K562 (cell line): ENCODE measurements at regions not wholly inside any gene's neighbourhood (a gene's known extent, or its start where the extent isn't known, plus 50 kb on each side); places are given as distances from the start of the nearest gene placed in this dataset.

Experiments used
- DACH1 ChIP-seq: fragments of 450-650 bp; IDR thresholded peaks from 2 replicates; pipeline ENCODE4 v1.6.1; 2018; ENCODE audit not compliant: partially characterized antibody
- ELK3 ChIP-seq: fragments of 450-650 bp; formaldehyde crosslinking; IDR thresholded peaks from 2 replicates; pipeline ENCODE4 v1.4.0; 2020; ENCODE audit warnings: mild to moderate bottlenecking
- ESRRA ChIP-seq: fragments of 450-650 bp; IDR thresholded peaks from 2 replicates; pipeline ENCODE4 v1.6.1; 2014; ENCODE audit warnings: low read depth, mild to moderate bottlenecking, moderate library complexity, borderline replicate concordance
- FOXA3 ChIP-seq, 2 experiments: fragments of 450-650 bp in 1 of 2; sonication (generic) in 1 of 2; formaldehyde crosslinking; IDR thresholded peaks in 1 of 2; conservative IDR thresholded peaks in 1 of 2; 2 replicates each; pipeline versions ENCODE4 v1.4.0 to v1.8.0; 2020 to 2022; ENCODE audit warnings: mild to moderate bottlenecking in 2 of 2, missing genetic modification reagents in 1 of 2
- GTF2B ChIP-seq: IDR thresholded peaks from 2 replicates; pipeline ENCODE4 v1.6.1; 2011; ENCODE audit not compliant: insufficient read length; ENCODE audit errors: extremely low read depth
- HDAC1 ChIP-seq, 2 experiments: fragments of 450-650 bp; IDR thresholded peaks; 2 replicates each; pipeline ENCODE4 v1.6.1; 2016 to 2017; ENCODE audit warnings: inconsistent platforms in 1 of 2, mild to moderate bottlenecking in 1 of 2, moderate library complexity in 1 of 2
- HMG20B ChIP-seq: fragments of 250-450 bp; sonication (Bioruptor Pico); IDR thresholded peaks from 2 replicates; pipeline ENCODE4 v1.5.0; 2021; ENCODE audit warnings: mild to moderate bottlenecking
- IRF9 ChIP-seq: fragments of 450-650 bp; IDR thresholded peaks from 2 replicates; pipeline ENCODE4 v1.6.1; 2016; ENCODE audit warnings: missing biosample characterization, missing genetic modification characterization
- LCOR ChIP-seq: sonication (generic); formaldehyde crosslinking; IDR thresholded peaks from 2 replicates; pipeline ENCODE4 v1.8.0; 2022; ENCODE audit warnings: mild to moderate bottlenecking, missing genetic modification reagents
- POLR2AphosphoS5 ChIP-seq: IDR thresholded peaks from 2 replicates; pipeline ENCODE4 v1.6.1; 2011; ENCODE audit warnings: mild to moderate bottlenecking, low read depth, low read length, moderate library complexity; ENCODE audit not compliant: control insufficient read depth, insufficient read depth
- PRMT5 ChIP-seq: sonication (generic); formaldehyde crosslinking; IDR thresholded peaks from 2 replicates; pipeline ENCODE4 v1.5.0; 2020; ENCODE audit warnings: missing genetic modification reagents
- RUNX1 ChIP-seq: sonication (generic); IDR thresholded peaks from 2 replicates; pipeline ENCODE4 v1.6.1; 2016; ENCODE audit warnings: antibody characterized with exemption, low read depth
- SMARCC2 ChIP-seq: fragments of 450-650 bp; IDR thresholded peaks from 2 replicates; pipeline ENCODE4 v1.6.1; 2017; ENCODE audit warnings: antibody characterized with exemption, moderate library complexity, mild to moderate bottlenecking, low read depth
- SRSF1 ChIP-seq: fragments of 200-400 bp; formaldehyde crosslinking; IDR thresholded peaks from 2 replicates; pipeline ENCODE4 v1.6.1; 2017; ENCODE audit warnings: mild to moderate bottlenecking, low read depth, low read length, moderate library complexity
- YBX1 ChIP-seq: fragments of 450-650 bp; IDR thresholded peaks from 2 replicates; pipeline ENCODE4 v1.7.1; 2016; ENCODE audit warnings: mild to moderate bottlenecking
- ZC3H4 ChIP-seq: sonication (generic); formaldehyde crosslinking; IDR thresholded peaks from 2 replicates; pipeline ENCODE4 v1.9.0; 2021; ENCODE audit warnings: missing genetic modification reagents, borderline replicate concordance
- TF ChIP-seq, protein P1 (sequence below): fragments of 250-450 bp; sonication (Bioruptor Pico); IDR thresholded peaks from 2 replicates; pipeline ENCODE4 v1.4.0; 2020; ENCODE audit warnings: mild to moderate bottlenecking, moderate library complexity, borderline replicate concordance

DNA sequence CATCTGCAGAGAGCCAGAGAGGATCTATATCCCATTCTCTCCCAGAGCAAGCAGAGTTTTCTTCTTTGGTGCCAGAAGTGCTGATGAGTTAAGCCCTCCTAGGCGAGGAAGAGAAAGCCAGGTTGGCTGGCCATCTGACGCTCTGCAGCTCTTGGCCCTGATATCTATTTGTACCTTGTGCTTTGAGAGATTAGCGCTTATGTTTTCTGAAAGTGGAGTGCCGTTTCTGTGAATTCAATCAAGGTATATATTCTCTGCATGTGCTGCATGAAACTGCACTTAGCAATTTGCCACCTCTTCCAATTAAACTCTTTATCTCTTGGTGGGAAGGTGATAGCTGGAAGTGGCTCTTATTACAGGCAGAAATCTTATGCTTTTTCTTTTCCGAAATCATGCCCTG lies 177.5 kb downstream of the LPIN1 start (continued):
- TF ChIP-seq GTF2B (no peak), FOXA3 (CRISPR knock-in tag; conservative IDR thresholded peaks at IDR 0.05 in 1 of 2, IDR thresholded peaks at IDR 0.05 in 1 of 2) (no peak), SRSF1 (no peak), YBX1 (no peak), POLR2AphosphoS5 (peak; percentile 43; the same call in 1 of the 2 replicates), HDAC1 (IDR thresholded peaks at IDR 0.05) (peak in 1 of 2 experiments; percentile 72; a peak in 2 of 4 replicates), LCOR (CRISPR knock-in tag) (no peak), PRMT5 (CRISPR knock-in tag) (no peak), ELK3 (CRISPR knock-in tag) (no peak), DACH1 (no peak), IRF9 (tag) (no peak), RUNX1 (no peak), SMARCC2 (no peak), ESRRA (no peak), ZC3H4 (CRISPR knock-in tag) (no peak), HMG20B (CRISPR knock-in tag) (no peak)
- TF ChIP-seq, protein P1, sequence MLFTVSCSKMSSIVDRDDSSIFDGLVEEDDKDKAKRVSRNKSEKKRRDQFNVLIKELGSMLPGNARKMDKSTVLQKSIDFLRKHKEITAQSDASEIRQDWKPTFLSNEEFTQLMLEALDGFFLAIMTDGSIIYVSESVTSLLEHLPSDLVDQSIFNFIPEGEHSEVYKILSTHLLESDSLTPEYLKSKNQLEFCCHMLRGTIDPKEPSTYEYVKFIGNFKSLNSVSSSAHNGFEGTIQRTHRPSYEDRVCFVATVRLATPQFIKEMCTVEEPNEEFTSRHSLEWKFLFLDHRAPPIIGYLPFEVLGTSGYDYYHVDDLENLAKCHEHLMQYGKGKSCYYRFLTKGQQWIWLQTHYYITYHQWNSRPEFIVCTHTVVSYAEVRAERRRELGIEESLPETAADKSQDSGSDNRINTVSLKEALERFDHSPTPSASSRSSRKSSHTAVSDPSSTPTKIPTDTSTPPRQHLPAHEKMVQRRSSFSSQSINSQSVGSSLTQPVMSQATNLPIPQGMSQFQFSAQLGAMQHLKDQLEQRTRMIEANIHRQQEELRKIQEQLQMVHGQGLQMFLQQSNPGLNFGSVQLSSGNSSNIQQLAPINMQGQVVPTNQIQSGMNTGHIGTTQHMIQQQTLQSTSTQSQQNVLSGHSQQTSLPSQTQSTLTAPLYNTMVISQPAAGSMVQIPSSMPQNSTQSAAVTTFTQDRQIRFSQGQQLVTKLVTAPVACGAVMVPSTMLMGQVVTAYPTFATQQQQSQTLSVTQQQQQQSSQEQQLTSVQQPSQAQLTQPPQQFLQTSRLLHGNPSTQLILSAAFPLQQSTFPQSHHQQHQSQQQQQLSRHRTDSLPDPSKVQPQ: no peak
